GM19025 (cell line): ENCODE measurements at regions not wholly inside any gene's neighbourhood (a gene's known extent, or its start where the extent isn't known, plus 50 kb on each side); places are given as distances from the start of the nearest gene placed in this dataset.
"Not testable (repeated sequence)": the region's sequence is repeated elsewhere in the genome, so short reads cannot be mapped to it uniquely, and the experiment has no call there.

Experiments used
- ATAC-seq: cut with Tn5 transposase; IDR thresholded peaks from one replicate; pipeline ENCODE4 v1.9.1; 2021; ENCODE audit warnings: mild to moderate bottlenecking, low read depth, moderate library complexity; ENCODE audit not compliant: unreplicated experiment

GRCh38 chr2:126952216-126952615 is 53.5 kb downstream of the TEX51 start:
- no peak for ATAC-seq

DNA sequence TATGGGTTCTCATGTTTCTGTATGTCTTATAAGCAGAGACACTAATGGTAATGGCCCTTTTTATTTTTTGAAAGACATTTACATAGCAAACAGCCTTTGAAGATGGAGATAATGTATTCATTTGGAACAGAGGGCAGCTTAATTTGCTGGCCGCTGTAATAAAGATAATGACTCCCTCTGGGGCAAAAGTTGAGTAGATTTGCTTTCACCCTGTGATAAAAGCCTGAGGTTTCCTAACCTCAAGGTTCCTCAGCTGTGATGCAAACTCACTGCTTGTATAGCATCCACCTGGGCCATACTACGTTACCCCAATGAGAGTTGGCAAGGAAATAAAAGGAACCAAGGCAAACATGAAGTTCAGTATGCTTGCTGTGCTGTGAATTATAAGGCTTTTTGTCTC is 54.8 kb downstream of the TEX51 start:
- no peak for ATAC-seq

- no peak for ATAC-seq
Measured at GRCh38 chr2:126954831-126955230, 56.1 kb downstream of the TEX51 start.

DNA sequence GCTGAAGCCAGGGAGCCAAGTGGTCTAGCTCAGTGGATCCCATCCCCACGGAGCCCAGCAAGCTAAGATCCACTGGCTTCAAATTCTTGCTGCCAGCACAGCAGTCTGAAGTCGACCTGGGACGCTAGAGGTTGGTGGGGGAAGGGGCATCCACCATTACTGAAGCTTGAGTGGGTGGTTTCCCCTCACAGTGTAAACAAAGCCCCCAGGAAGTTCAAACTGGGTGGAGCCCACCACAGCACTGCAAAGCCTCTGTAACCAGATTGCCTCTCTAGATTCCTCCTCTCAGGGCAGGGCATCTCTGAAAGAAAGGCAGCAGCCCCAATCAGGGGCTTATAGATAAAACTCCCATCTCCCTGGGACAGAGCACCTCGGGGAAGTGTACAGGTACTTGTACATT is 58.1 kb downstream of the TEX51 start:
- not testable (repeated sequence) for ATAC-seq

GRCh38 chr2:126963390-126963789 is 64.7 kb downstream of the TEX51 start:
- no peak for ATAC-seq

DNA sequence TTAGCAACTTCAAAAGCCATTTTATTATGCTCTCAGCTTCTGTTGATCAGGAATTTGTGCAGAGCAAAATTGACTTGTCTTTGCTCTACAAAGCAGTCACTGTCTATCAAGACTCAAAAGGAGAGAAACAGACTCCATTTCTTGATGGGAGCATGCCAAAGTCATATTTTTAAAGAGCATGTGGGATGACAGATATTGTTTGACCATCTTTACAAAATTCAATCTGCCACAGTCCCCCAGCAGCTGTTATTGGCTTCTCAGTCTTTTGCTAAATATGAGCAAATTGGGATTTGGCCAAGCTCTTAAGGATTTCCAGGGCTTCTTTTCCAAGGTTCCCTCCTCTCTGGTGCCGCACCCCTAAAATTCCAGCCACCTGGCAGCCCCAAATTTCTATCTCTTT is 67.9 kb downstream of the TEX51 start:
- ATAC-seq: no peak

- ATAC-seq: no peak
Measured at GRCh38 chr2:126970583-126970982, 71.9 kb downstream of the TEX51 start.

DNA sequence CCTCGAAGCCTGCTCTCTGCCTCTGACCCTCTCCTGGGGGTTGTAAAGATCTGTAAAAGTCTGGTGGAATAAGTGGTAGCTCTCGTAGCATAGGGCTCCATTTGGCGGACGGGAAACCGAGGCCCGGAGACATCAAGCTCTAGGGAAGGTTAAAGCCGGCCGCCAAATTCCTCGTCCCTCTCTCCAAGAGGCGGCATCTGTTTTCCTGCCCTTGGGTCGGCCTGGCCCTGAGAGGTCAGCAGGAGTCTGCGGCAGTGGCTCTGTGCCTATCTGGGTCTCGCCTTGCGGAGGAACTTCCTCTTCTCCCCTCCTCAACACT is 72.4 kb downstream of the TEX51 start:
- ATAC-seq: no peak

- ATAC-seq: peak; percentile 91
Measured at GRCh38 chr2:126971481-126972278, 73.0 kb downstream of the TEX51 start.

DNA sequence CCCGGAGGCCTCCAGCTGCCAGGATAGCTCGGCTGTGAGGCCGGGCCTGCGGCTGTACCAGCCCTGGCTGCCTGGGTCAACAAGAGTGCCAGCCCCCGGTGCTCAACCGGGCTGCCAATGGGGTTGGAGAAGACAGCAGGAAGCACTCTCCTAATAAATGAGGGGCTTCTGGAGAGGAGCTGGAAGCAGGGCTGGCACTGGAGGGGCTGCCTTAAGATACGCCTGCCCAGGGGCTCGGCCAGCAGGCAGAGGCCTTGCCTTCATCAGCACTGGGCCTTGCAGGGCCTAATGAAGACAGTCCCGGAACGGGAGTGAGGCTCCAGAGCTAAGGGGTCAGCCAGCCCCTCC is 73.6 kb downstream of the TEX51 start:
- no peak for ATAC-seq

DNA sequence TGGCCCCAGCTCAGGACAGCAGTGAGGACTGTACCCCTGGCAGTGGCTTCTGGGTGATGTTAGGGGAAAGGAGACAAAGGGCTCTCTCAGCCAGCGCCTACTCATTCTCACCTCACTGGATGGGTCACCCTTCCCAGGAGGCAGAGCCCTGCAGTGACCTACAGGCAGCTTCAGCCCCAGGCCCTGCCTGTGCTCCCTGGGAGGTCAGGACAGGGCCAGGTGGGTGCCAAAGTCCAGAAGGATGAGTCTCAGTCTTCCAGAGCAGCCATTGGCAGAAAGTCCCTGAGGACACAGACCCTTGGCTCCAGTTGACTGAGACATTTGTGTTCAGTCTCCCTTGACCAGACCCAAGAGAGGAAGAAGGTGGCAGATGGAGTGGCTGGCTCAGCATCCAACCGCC is 75.1 kb downstream of the TEX51 start:
- no peak for ATAC-seq

DNA sequence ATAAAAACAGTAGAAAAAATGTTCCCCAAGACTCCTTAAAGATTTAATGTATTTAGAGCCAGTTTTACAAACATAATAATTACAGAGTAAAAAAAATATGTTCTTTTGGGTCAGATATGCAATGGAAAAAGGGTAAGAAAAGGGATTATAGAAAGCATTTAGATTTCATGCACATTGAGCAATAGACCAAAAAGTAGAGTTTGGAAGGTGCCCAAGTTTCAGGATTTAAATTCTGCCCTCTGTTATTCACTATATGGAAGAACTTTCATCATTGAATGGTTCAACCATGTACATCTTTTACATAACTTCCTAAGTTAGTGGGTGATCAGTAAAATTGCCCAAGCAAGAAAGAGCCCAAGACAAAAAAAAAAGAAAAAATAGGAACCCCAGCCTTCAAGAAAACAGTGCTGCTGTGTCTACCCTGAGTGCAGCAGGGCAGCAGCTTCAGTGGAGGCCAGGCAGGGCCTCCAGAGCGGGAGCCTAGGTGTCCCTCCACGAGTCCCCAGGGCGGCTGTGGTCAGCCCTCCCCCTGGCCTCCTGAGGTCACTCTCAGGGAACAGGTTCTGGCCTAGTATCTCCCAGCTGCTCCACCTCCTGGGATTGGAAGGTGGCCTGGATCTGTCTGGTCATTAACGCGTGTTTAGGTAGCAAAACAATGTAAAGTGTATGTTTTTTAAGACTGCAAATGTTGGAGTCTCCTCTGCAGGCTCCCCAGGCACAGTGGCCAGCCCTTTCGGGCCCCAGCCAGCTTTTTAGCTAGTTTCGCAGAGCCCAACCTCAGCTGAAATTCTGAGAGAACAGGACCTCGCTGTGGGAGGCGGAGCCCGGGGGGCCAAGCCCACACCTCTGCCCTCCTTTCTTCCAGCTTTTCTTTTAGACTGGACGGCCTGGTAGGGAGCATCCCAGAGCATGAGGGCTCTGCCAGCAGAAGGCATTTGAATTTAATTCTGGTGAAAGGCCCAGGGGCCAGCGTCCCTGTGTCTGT is 77.3 kb downstream of the TEX51 start:
- no peak for ATAC-seq

DNA sequence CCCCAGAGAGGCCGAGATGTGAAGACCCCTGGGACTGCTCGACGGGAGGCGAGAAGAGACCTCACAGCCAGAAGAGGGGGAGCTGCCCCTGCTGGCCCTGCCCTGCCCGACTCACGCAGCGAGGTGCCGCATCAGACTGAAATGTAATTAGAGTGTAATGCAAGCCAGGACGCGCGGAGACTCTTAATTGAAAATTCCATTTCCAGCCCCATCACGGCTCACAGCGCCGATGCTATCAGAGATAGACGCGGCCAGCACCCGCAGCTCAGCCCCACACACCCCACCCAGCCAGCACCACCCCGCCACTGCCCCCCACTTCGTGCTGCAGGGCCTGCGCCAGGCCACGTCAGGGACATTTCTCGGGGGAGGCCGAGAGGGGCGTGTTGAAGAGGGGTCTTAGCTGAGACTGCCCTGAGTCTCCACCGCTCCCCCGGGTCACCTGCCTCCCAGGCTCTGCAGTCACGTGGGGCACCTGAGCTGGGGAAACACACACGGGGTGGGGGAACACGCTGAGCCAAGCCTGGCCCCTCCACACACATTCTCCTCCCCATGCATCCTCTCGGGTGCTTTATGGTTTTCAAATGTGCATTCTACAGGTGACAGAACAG is 78.1 kb downstream of the TEX51 start:
- no peak for ATAC-seq

GRCh38 chr2:126978333-126978732 is 79.6 kb downstream of the TEX51 start:
- ATAC-seq: no peak

GRCh38 chr2:126979039-126980003 is 80.6 kb downstream of the TEX51 start:
- no peak for ATAC-seq

GRCh38 chr2:126981476-126981875 is 82.8 kb downstream of the TEX51 start:
- ATAC-seq: no peak

DNA sequence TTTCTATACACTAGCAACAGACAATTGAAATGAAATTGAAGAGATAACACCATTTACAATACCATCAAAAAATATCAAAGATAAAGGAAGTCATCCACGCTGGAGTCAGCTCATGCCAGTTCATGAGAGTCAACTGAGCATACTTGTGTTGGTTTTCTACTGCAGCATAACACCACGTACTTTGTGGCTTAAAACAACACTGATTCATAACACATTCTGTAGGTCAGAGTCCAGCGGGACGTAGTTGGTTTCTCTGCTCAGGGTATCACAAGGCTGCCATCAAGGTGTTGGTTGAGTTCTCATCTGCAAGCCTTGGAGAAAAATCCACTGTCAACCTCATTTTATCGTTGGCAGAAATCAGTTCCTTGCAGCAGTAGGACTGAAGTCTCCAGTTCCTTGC is 84.2 kb downstream of the TEX51 start:
- ATAC-seq: no peak

DNA sequence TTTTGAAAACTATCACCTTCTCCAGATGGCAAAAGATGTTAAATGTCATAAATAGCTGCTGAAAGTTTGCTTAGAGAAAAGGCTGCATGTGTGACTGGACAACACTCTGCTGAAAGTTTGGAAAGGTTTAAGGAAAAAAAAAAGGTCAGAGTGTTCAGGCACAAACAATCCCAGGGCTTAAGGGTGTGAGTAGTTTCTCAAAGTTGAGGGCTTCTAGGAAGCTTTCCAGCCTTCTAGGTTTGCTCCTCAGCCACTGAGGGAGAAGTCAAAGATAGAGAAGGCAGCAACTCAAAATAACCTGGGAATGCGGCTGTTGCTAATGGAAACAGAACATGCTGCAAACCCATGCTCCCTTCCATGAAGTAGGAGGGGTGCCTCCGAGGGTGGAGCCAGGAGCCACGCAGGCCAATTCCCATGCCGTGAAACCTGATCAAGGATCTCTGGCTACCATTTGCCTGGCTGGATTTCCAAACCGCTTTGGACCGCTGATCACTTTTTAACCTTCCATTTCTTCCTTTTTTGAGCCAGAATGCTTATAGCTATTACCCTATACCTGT is 88.0 kb downstream of the TEX51 start:
- no peak for ATAC-seq

GRCh38 chr2:126988482-126988881 is 89.8 kb downstream of the TEX51 start:
- no peak for ATAC-seq

GRCh38 chr2:126989064-126989463 is 90.4 kb downstream of the TEX51 start:
- not testable (repeated sequence) for ATAC-seq
